Kidney epithelial cell (primary cell): ENCODE measurements at regions not wholly inside any gene's neighbourhood (a gene's known extent, or its start where the extent isn't known, plus 50 kb on each side); places are given as distances from the start of the nearest gene placed in this dataset.

Experiments used
- DNase-seq: peaks from one replicate; pipeline ENCODE4 v3.0.0-alpha.2; 2010; ENCODE audit warnings: low read depth
- H3K27me3 ChIP-seq: 2 replicates; pipeline ENCODE4 v1.6.0; 2011; ENCODE audit warnings: low read length; ENCODE audit not compliant: control insufficient read depth, insufficient read depth
- H3K36me3 ChIP-seq: 2 replicates; pipeline ENCODE4 v1.5.1; 2011; ENCODE audit warnings: low read length; ENCODE audit not compliant: control insufficient read depth, insufficient read depth
- H3K4me3 ChIP-seq: 2 replicates; pipeline ENCODE4 v1.5.1; 2011; ENCODE audit warnings: low read depth, mild to moderate bottlenecking, control low read depth, low read length
- CTCF ChIP-seq: IDR thresholded peaks from 2 replicates; pipeline ENCODE4 v1.5.1; 2011; ENCODE audit warnings: mild to moderate bottlenecking, moderate library complexity, low read length, control low read depth, inconsistent platforms; ENCODE audit not compliant: insufficient read depth, poor library complexity, severe bottlenecking

DNA sequence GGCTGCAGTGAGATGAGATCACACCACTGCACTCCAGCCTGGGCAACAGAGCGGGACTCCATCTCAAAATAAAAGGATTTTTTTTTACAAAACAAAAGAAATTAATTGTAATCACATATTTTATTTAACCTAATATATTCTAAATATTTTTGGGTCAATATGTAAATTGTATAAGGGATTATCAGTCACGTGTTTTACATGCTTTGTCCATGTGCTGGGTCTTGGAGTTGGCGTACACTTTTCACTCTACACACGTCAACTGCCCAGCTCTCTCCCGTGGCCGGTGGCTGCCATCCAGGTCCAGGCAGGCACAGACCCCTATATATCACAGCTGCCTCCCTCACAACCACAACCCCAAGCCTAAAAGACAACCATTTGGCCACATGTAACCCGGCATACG, 68.1 kb downstream of the RBFOX3 start:
- no peak for TF ChIP-seq CTCF
- Histone ChIP-seq H3K4me3 (no peak overlapping the region), H3K27me3 (peaks cover 9% of the 10 kb centered on the region), H3K36me3 (no peaks in the 10 kb centered on the region)
- DNase-seq = no peak

DNA sequence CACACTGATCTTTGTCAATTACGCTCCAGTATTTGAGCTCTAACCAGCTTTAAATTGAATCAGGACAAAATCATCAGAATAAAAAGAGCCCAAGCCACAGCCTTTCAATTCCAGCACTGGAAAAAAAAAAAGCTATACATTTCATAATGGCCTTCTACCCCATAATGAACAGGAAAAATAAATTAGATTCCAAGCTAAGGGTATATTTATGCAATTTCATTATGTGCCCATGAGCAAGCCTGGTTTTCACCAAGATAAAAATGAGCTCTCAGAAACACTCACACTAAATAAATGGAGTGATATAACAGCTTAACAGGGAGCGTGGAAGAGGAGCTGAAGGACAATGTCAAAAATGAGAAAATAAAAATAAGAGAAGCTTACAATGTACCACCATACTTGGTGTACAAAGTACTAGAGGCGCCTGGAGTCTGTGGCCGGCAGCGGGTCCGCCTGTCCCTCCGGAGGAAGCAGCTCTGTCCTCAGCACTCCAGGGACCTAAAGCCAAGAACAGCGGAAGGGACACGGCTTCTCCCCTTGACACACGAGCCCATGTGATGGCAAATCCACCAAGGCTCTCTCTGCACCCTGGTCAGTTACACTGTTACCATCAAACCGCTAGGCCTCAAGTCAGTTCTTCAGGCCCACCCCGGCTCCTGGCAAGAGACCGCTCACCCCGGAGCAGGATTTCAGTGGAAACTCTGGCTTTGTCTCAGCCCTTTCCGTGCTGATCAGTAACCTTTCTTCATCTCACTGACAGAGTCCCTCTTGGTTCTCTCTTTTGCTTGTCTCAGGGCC, 69.6 kb downstream of the RBFOX3 start:
- DNase-seq = no peak
- H3K4me3 ChIP-seq = no peak overlapping the region
- H3K27me3 ChIP-seq = peaks cover 9% of the 10 kb centered on the region
- no peaks in the 10 kb centered on the region for H3K36me3 ChIP-seq
- no peak for TF ChIP-seq CTCF

- H3K4me3 ChIP-seq = no peak overlapping the region
- TF ChIP-seq CTCF = no peak
- H3K27me3 ChIP-seq = peaks cover 9% of the 10 kb centered on the region
- no peak for DNase-seq
- H3K36me3 ChIP-seq = no peaks in the 10 kb centered on the region
These were observed 70.7 kb downstream of the RBFOX3 start for GRCh38 chr17:79539944-79540705.

GRCh38 chr17:79538291-79538690, 72.6 kb downstream of the RBFOX3 start:
- no peak for TF ChIP-seq CTCF
- H3K27me3 ChIP-seq = no peaks in the 10 kb centered on the region
- H3K4me3 ChIP-seq = no peak overlapping the region
- no peaks in the 10 kb centered on the region for H3K36me3 ChIP-seq
- no peak for DNase-seq

DNA sequence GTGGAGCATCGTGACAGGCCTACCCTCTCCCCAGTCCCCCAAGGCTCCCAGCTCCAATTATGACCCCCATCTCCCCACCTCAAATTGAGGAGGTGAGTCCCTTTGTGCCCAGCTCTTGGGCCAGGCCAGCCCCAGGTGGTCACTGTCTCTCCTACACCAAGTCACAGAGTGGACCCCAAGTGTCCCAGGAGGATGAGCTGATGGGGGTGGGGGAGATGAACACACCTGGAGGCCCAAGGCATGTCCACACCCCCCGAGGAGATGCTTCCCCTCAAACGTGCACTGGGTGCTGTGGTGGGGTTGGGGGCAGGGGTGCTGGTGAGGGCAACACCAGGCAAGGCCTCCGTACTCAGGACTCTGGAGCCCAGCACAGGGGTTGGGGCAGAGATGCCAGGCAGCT, 73.2 kb downstream of the RBFOX3 start:
- Histone ChIP-seq H3K36me3 (no peaks in the 10 kb centered on the region), H3K4me3 (no peak overlapping the region), H3K27me3 (peaks cover under 1% of the 10 kb centered on the region)
- no peak for TF ChIP-seq CTCF
- no peak for DNase-seq
